ENCODE measurements at regions not wholly inside any gene's neighbourhood (a gene's known extent, or its start where the extent isn't known, plus 50 kb on each side); places are given as distances from the start of the nearest gene placed in this dataset.

- Histone ChIP-seq H3K27me3 (no peaks in the 10 kb centered on the region), H3K4me1 (no peaks in the 10 kb centered on the region), H3K27ac (no peak overlapping the region), H3K9me3 (no peaks in the 10 kb centered on the region), H3K4me3 (no peak overlapping the region), H3K36me3 (no peaks in the 10 kb centered on the region)
- intact Hi-C loops (cut with DNase I; ENCODE audit: low total_unique reads) = no loop called here
- TF ChIP-seq CTCF (IDR thresholded peaks at IDR 0.05) (no peak), POLR2AphosphoS5 (IDR thresholded peaks at IDR 0.05) (no peak), POLR2A (IDR thresholded peaks at IDR 0.05) (no peak)
- DNase-seq (ENCODE audit: low spot score in 2 of 2) = no peak
These were observed 144.0 kb upstream of the TLE3 start for GRCh38 chr15:70241561-70242320.

DNA sequence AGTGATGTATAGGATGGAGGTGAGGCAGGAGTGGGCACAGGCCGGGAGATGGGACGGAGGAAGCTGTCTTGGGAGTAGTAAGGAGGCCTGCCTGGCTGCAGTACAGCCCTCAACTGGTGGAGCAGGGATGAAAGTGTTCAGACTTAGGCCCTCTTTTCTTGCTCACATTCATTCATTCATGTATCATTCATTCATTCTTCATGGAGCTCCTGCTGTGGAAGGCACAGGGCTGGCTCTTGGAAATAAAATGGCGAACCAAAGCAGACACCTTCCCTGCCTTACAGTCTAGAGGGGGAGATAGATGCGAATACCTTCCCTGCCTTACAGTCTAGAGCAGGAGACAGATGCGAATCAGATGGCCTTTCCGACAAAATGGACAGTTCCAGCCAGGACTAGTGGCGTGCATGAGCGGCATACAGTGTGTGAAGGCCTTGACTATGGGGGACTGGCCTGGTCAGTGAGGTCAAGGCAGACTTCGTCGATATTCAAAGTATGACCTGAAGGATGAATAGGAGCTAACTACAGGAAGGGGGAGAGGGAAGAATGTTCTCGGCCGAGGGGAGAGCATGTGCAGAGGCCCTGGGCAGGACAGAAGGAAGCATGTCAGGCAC is 143.2 kb upstream of the TLE3 start:
- Histone ChIP-seq H3K36me3 (no peaks in the 10 kb centered on the region), H3K4me3 (no peak overlapping the region), H3K9me3 (no peaks in the 10 kb centered on the region), H3K27ac (no peak overlapping the region), H3K27me3 (no peaks in the 10 kb centered on the region), H3K4me1 (no peaks in the 10 kb centered on the region)
- DNase-seq (ENCODE audit: low spot score in 2 of 2) = no peak
- TF ChIP-seq CTCF (IDR thresholded peaks at IDR 0.05) (no peak), POLR2AphosphoS5 (IDR thresholded peaks at IDR 0.05) (no peak), POLR2A (IDR thresholded peaks at IDR 0.05) (no peak)
- intact Hi-C loops (cut with DNase I; ENCODE audit: low total_unique reads) = no loop called here

- no peak overlapping the region for H3K4me3 ChIP-seq
- no peaks in the 10 kb centered on the region for H3K27me3 ChIP-seq
- H3K36me3 ChIP-seq = no peaks in the 10 kb centered on the region
- H3K9me3 ChIP-seq = no peaks in the 10 kb centered on the region
- intact Hi-C loops (cut with DNase I; ENCODE audit: low total_unique reads) = no loop called here
- H3K4me1 ChIP-seq = no peaks in the 10 kb centered on the region
- DNase-seq (ENCODE audit: low spot score in 2 of 2) = no peak
- no peak for TF ChIP-seq POLR2AphosphoS5 (IDR thresholded peaks at IDR 0.05)
- H3K27ac ChIP-seq = no peak overlapping the region
These were observed 142.4 kb upstream of the TLE3 start for GRCh38 chr15:70240082-70240481.

DNA sequence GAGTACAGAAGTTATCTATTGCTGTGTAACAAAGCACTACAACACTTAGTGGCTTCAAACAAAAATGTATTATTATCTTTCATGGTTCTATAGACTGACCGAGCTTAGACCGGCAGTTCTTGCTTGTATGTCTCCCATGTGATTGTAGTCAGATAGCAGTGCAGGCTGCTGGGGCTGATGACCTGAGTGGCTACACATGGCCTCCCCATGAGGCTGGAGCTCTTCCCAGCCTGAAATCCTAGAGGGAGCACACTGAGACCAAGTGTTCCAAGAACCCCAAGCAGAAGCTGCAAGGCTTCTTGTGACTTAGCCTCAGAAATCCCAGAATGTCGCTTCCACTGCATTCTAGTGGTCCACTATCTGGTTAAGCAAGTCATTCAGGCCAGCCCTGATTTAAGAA is 141.2 kb upstream of the TLE3 start:
- Histone ChIP-seq H3K36me3 (no peaks in the 10 kb centered on the region), H3K27ac (no peak overlapping the region), H3K4me1 (no peaks in the 10 kb centered on the region), H3K9me3 (no peaks in the 10 kb centered on the region), H3K27me3 (no peaks in the 10 kb centered on the region), H3K4me3 (no peak overlapping the region)
- no peak for TF ChIP-seq POLR2AphosphoS5 (IDR thresholded peaks at IDR 0.05)
- TF ChIP-seq CTCF (IDR thresholded peaks at IDR 0.05) = no peak
- TF ChIP-seq POLR2A (IDR thresholded peaks at IDR 0.05) = no peak
- intact Hi-C loops (cut with DNase I; ENCODE audit: low total_unique reads) = loop anchor here (5.0 kb wide), 1 partner anchor 427 kb away; no protein-coding TSS in a partner anchor
- no peak for DNase-seq (ENCODE audit: low spot score in 2 of 2)

- intact Hi-C loops (cut with DNase I; ENCODE audit: low total_unique reads) = loop anchor here (5.0 kb wide), 1 partner anchor 425 kb away; no protein-coding TSS in a partner anchor
- Histone ChIP-seq H3K27me3 (no peaks in the 10 kb centered on the region), H3K36me3 (no peaks in the 10 kb centered on the region), H3K27ac (no peak overlapping the region), H3K4me1 (no peaks in the 10 kb centered on the region), H3K4me3 (no peak overlapping the region), H3K9me3 (no peaks in the 10 kb centered on the region)
- TF ChIP-seq POLR2A (IDR thresholded peaks at IDR 0.05) (no peak), POLR2AphosphoS5 (IDR thresholded peaks at IDR 0.05) (no peak), CTCF (IDR thresholded peaks at IDR 0.05) (no peak)
- DNase-seq (ENCODE audit: low spot score in 2 of 2) = no peak
These were observed 139.9 kb upstream of the TLE3 start for GRCh38 chr15:70237626-70238025.
